RWPE1 (cell line): ENCODE measurements at regions not wholly inside any gene's neighbourhood (a gene's known extent, or its start where the extent isn't known, plus 50 kb on each side); places are given as distances from the start of the nearest gene placed in this dataset.

Experiments used
- CTCF ChIA-PET: fragments of 350-600 bp; sonication (Branson Sonifier 250); formaldehyde crosslinking; extraction: SDS; loops from one replicate; lab custom pipeline; 2021; lab: Yijun Ruan, JAX
- POLR2A ChIA-PET: fragments of 400-600 bp; formaldehyde crosslinking; extraction: SDS; loops from one replicate; lab custom pipeline; 2020; ENCODE audit warnings: antibody characterized with exemption; ENCODE audit not compliant: low non-redundant PET; lab: Yijun Ruan, JAX
- DNase-seq: peaks from one replicate; pipeline ENCODE4 v3.0.0; 2012; ENCODE audit warnings: low spot score
- H3K27ac ChIP-seq: fragments of 450-650 bp; 2 replicates; pipeline ENCODE4 v1.5.1; 2017
- CTCF ChIP-seq: fragments of 450-650 bp; conservative IDR thresholded peaks from 2 replicates; pipeline ENCODE4 v1.5.1; 2017; ENCODE audit warnings: low read depth, mild to moderate bottlenecking

DNA sequence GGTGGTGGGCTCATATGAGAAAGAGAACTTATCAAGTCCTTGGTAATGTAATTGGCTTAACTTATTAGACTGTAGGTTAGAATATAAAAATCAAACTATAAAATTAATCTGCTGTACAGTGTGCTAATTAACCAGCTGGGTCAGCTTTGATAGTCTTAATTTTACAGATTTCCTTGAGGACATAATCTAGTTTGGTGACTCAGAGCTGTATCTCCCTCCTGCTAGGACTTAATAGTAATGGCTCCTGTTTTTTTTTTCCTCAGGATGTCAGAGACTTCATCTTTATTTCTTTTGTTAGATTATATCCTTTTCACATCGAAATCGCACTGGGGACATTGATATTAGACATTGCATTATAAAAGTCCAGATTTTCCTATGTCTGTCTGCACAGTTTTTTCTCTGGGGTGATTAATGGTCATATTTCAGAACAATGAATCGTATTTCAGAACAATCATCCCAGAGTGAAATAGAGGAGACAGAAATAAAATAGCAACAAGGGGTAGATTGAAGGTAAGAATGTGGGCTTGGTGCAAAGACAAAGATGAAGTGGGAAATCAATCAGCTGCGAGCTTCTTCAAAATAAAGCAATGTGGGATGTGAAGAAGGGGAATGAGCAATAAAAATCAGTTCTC lies 346.4 kb upstream of the RIOK2 start:
- no peak for DNase-seq
- ChIA-PET POLR2A (no interaction called here), CTCF (interaction anchor here (0.7 kb wide), 1 partner anchor 18 kb away, joined by 3 read pairs; no protein-coding TSS in a partner anchor)
- no peak for TF ChIP-seq CTCF
- H3K27ac ChIP-seq, result no peak overlapping the region

DNA sequence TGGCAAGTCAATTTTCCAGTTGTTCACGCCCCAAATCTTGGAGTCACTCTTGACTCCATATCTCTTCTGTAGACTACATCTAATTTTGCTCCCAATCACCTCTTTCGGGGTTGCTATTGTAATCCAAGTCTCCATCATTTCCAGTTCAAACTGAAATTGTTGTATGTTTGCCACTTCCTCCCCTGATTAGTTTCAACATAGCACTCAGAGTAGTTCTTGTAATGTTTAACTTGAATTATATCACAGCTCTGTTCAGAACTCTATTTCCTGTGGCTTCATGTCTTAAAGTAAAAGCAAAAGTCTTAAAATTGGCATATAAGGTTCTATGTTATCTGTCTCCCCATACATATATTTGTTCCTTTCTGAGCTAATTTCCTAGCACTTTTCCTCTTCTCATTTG lies 348.5 kb upstream of the RIOK2 start:
- no peak overlapping the region for H3K27ac ChIP-seq
- no peak for TF ChIP-seq CTCF
- POLR2A ChIA-PET, result no interaction called here
- DNase-seq, result no peak
- CTCF ChIA-PET, result no interaction called here

DNA sequence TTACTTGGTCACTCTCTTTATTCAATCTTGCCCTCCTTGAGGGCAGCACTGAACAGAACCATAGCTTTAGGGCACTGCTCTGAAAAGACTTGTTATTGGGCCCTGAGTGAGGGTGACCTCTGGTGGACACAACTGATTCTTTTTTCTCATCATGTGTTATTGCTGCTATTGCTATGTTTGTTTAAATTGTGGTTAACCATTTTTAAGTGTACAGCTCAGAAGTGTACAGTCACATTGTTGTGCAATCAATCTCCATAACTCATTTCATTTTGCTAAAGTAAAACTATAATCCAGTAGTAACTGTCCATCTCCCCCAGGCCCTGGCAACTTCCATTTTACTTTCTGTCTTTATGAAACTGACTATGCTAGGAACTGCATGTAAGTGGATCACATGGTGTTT lies 351.1 kb upstream of the RIOK2 start:
- peak; percentile 81 for TF ChIP-seq CTCF
- ChIA-PET POLR2A (no interaction called here), CTCF (interaction anchor here (0.5 to 1.7 kb wide), 16 partner anchors 11 to 1284 kb away, joined by 3 to 18 read pairs (median 4); no protein-coding TSS in a partner anchor)
- DNase-seq, result peak; percentile 83
- no peak overlapping the region for H3K27ac ChIP-seq

DNA sequence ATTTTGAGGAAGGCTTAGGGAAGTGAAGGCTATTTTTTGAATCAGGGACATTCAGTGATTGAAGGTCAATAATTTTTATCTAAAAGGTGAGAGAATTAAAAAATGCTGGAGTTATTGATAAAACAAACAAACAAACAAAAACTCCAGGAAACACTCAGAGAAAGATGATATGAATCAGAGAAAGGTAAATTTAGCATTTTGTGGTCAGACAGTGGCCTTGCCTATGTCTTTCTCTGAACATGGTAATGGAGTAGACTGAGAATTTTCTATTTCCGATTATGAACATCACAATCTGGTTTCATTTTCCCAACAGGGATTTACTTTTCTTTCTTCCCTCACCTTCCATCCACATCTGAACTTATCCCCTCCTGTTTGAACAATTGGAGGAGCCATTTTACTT lies 353.6 kb upstream of the RIOK2 start:
- no peak for TF ChIP-seq CTCF
- CTCF ChIA-PET, result no interaction called here
- POLR2A ChIA-PET, result no interaction called here

DNA sequence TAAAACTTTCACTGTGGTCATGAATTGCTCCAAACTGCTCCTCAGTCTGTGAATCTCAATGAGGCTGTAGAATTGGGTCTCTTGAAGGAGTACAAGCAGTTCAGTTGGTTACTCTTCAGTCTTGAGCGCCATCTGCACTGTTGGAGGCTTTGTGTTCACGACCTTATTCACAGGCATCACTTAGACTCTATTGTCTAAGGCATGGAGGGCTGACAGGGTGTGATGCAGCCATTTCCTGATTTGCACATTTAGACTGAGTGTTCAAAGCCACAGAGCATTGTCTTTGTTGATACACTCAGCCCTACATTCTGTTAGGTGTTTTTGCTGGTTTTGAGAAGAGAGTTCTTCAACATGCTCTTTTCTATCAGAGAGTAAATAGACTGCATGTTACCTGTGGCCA lies 355.9 kb upstream of the RIOK2 start:
- ChIA-PET POLR2A (no interaction called here), CTCF (no interaction called here)
- H3K27ac ChIP-seq, result no peak overlapping the region
- no peak for TF ChIP-seq CTCF
- DNase-seq, result no peak

More for the DNA sequence above, 353.6 kb upstream of the RIOK2 start:
- no peak overlapping the region for H3K27ac ChIP-seq
- DNase-seq, result no peak

- no peak for DNase-seq
- H3K27ac ChIP-seq, result no peak overlapping the region
- TF ChIP-seq CTCF, result no peak
- ChIA-PET POLR2A (no interaction called here), CTCF (no interaction called here)
Observed at GRCh38 chr5:97541864-97542263, 358.8 kb upstream of the RIOK2 start.

GRCh38 chr5:97542469-97542868 lies 359.4 kb upstream of the RIOK2 start:
- H3K27ac ChIP-seq, result no peak overlapping the region
- DNase-seq, result no peak
- POLR2A ChIA-PET, result no interaction called here
- CTCF ChIA-PET, result no interaction called here
- no peak for TF ChIP-seq CTCF
